ENCODE measurements at regions not wholly inside any gene's neighbourhood (a gene's known extent, or its start where the extent isn't known, plus 50 kb on each side); places are given as distances from the start of the nearest gene placed in this dataset.

- Histone ChIP-seq H3K4me1 (ENCODE audit: control insufficient read depth in 1 of 2, insufficient read depth in 1 of 2, low read depth in 1 of 2, low read length in 1 of 2) (no peaks in the 10 kb centered on the region), H3K27ac (no peak overlapping the region), H3K9me3 (no peaks in the 10 kb centered on the region), H3K4me3 (ENCODE audit: low read depth in 1 of 2, low read length in 1 of 2) (no peak overlapping the region), H3K36me3 (no peaks in the 10 kb centered on the region), H3K27me3 (no peaks in the 10 kb centered on the region)
- no peak for TF ChIP-seq CTCF (IDR thresholded peaks at IDR 0.05)
Measured at GRCh38 chr4:181478656-181479055, 764.5 kb upstream of the TENM3 start.

DNA sequence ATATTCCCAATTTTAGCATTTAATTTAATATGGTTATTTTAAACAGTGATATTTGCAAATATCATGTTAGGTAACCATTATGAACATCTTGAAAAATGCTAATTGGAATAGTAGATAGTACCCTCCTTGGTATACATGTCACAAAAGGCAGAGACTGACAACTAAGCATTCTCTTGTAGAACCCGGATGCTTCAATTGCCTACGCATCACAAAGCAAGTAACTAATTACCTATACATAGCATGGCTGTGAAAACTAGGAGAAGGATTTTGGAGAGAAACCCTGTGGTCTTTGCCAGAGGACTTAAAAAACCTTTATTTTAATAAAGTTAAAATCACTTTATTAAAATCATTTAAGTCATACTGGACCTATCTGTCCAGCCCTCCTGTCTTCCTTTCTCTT, 764.1 kb upstream of the TENM3 start:
- Histone ChIP-seq H3K27me3 (no peaks in the 10 kb centered on the region), H3K36me3 (no peaks in the 10 kb centered on the region), H3K27ac (no peak overlapping the region), H3K4me3 (ENCODE audit: low read depth in 1 of 2, low read length in 1 of 2) (no peak overlapping the region), H3K4me1 (ENCODE audit: control insufficient read depth in 1 of 2, insufficient read depth in 1 of 2, low read depth in 1 of 2, low read length in 1 of 2) (no peaks in the 10 kb centered on the region), H3K9me3 (no peaks in the 10 kb centered on the region)
- TF ChIP-seq CTCF (IDR thresholded peaks at IDR 0.05): no peak

DNA sequence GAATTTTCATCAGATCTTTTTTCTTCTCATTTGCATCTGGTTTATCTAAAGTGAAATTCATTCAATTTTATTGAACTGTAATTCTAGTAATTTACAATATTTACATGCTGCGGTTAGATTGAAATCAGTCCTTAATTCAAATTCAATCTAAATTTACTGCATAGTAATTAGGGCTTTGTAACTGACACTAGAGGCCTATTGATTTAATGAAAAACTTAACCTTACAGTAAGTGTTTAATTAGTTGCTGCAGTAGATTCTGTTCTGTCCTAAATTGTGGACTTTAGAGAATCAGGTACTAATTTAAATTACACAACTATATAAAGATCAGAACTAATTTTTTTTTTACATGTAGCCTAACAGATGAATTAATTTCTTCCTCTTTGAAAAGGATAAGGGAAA, 758.8 kb upstream of the TENM3 start:
- H3K27ac ChIP-seq: no peak overlapping the region
- no peaks in the 10 kb centered on the region for H3K27me3 ChIP-seq
- no peaks in the 10 kb centered on the region for H3K36me3 ChIP-seq
- no peak overlapping the region for H3K4me3 ChIP-seq (ENCODE audit: low read depth in 1 of 2, low read length in 1 of 2)
- no peaks in the 10 kb centered on the region for H3K9me3 ChIP-seq
- no peak for TF ChIP-seq CTCF (IDR thresholded peaks at IDR 0.05)
- no peaks in the 10 kb centered on the region for H3K4me1 ChIP-seq (ENCODE audit: control insufficient read depth in 1 of 2, insufficient read depth in 1 of 2, low read depth in 1 of 2, low read length in 1 of 2)

DNA sequence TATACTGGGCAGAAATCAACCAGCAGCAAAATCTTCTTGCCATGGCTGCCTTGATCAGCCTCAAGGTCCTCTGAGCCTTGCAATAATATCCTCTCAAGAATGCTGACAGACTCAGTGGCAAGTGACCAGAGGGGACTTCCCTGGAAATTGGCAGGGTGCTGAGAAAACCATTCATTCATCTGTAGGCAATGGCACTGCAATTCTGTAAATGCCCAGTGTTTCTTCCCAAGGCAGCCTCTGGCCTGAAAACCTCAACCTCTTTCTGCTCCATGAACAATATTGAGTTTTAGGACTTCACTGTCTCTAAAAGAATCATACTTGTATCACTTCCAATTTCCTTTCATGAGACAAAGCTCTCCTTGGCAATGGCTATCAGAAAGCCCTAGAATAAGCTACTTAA, 754.3 kb upstream of the TENM3 start:
- H3K27me3 ChIP-seq: no peaks in the 10 kb centered on the region
- no peak overlapping the region for H3K4me3 ChIP-seq (ENCODE audit: low read depth in 1 of 2, low read length in 1 of 2)
- TF ChIP-seq CTCF (IDR thresholded peaks at IDR 0.05): no peak
- H3K4me1 ChIP-seq (ENCODE audit: control insufficient read depth in 1 of 2, insufficient read depth in 1 of 2, low read depth in 1 of 2, low read length in 1 of 2): no peaks in the 10 kb centered on the region
- no peaks in the 10 kb centered on the region for H3K9me3 ChIP-seq
- H3K27ac ChIP-seq: no peak overlapping the region
- no peaks in the 10 kb centered on the region for H3K36me3 ChIP-seq

- Histone ChIP-seq H3K4me1 (ENCODE audit: control insufficient read depth in 1 of 2, insufficient read depth in 1 of 2, low read depth in 1 of 2, low read length in 1 of 2) (no peaks in the 10 kb centered on the region), H3K27ac (no peak overlapping the region), H3K9me3 (no peaks in the 10 kb centered on the region), H3K36me3 (no peaks in the 10 kb centered on the region), H3K4me3 (ENCODE audit: low read depth in 1 of 2, low read length in 1 of 2) (no peak overlapping the region), H3K27me3 (no peaks in the 10 kb centered on the region)
- no peak for TF ChIP-seq CTCF (IDR thresholded peaks at IDR 0.05)
Measured at GRCh38 chr4:181498148-181498547, 745.1 kb upstream of the TENM3 start.

- H3K36me3 ChIP-seq: no peaks in the 10 kb centered on the region
- H3K27ac ChIP-seq: no peak overlapping the region
- TF ChIP-seq CTCF (IDR thresholded peaks at IDR 0.05): no peak
Measured at GRCh38 chr4:181502611-181503010, 740.6 kb upstream of the TENM3 start.

More at GRCh38 chr4:181502611-181503010, 740.6 kb upstream of the TENM3 start:
- H3K4me3 ChIP-seq (ENCODE audit: low read depth in 1 of 2, low read length in 1 of 2): no peak overlapping the region
- H3K27me3 ChIP-seq: no peaks in the 10 kb centered on the region
- H3K9me3 ChIP-seq: no peaks in the 10 kb centered on the region
- no peaks in the 10 kb centered on the region for H3K4me1 ChIP-seq (ENCODE audit: control insufficient read depth in 1 of 2, insufficient read depth in 1 of 2, low read depth in 1 of 2, low read length in 1 of 2)
